ENCODE measurements at regions not wholly inside any gene's neighbourhood (a gene's known extent, or its start where the extent isn't known, plus 50 kb on each side); places are given as distances from the start of the nearest gene placed in this dataset.
"Not testable (repeated sequence)": the region's sequence is repeated elsewhere in the genome, so short reads cannot be mapped to it uniquely, and the experiment has no call there.

- DNase-seq = no peak
Observed at GRCh38 chr4:1558205-1558604, 125.9 kb downstream of the FAM53A start.

GRCh38 chr4:1557221-1557597 is 126.9 kb downstream of the FAM53A start:
- no peak for DNase-seq

GRCh38 chr4:1556541-1557220 is 127.4 kb downstream of the FAM53A start:
- no peak for DNase-seq

- no peak for DNase-seq
Observed at GRCh38 chr4:1554876-1555265, 129.2 kb downstream of the FAM53A start.

GRCh38 chr4:1554246-1554875 is 129.8 kb downstream of the FAM53A start:
- DNase-seq = no peak

GRCh38 chr4:1553365-1553764 is 130.7 kb downstream of the FAM53A start:
- DNase-seq = no peak

GRCh38 chr4:1552451-1552850 is 131.7 kb downstream of the FAM53A start:
- no peak for DNase-seq

GRCh38 chr4:1551211-1551610 is 132.9 kb downstream of the FAM53A start:
- DNase-seq = no peak

GRCh38 chr4:1550122-1551070 is 133.7 kb downstream of the FAM53A start:
- DNase-seq = no peak

- DNase-seq = no peak
Observed at GRCh38 chr4:1549638-1550035, 134.5 kb downstream of the FAM53A start.

GRCh38 chr4:1548827-1549637 is 135.1 kb downstream of the FAM53A start:
- DNase-seq = not testable (repeated sequence)

GRCh38 chr4:1547856-1548826 is 136.0 kb downstream of the FAM53A start:
- DNase-seq = no peak

- DNase-seq = no peak
Observed at GRCh38 chr4:1547131-1547855, 136.8 kb downstream of the FAM53A start.

GRCh38 chr4:1544861-1545281 is 138.6 kb upstream of the NKX1-1 start:
- DNase-seq = no peak

- DNase-seq = not testable (repeated sequence)
Observed at GRCh38 chr4:1544435-1544834, 138.2 kb upstream of the NKX1-1 start.

- no peak for DNase-seq
Observed at GRCh38 chr4:1543976-1544375, 137.7 kb upstream of the NKX1-1 start.

- no peak for DNase-seq
Observed at GRCh38 chr4:1543561-1543960, 137.3 kb upstream of the NKX1-1 start.

GRCh38 chr4:1542516-1543320 is 136.5 kb upstream of the NKX1-1 start:
- DNase-seq = no peak

GRCh38 chr4:1542226-1542490 is 135.9 kb upstream of the NKX1-1 start:
- no peak for DNase-seq

Data from hippocampal formation (tissue), 2 donors.